ENCODE measurements at regions not wholly inside any gene's neighbourhood (a gene's known extent, or its start where the extent isn't known, plus 50 kb on each side); places are given as distances from the start of the nearest gene placed in this dataset.
"Not testable (repeated sequence)": the region's sequence is repeated elsewhere in the genome, so short reads cannot be mapped to it uniquely, and the experiment has no call there.

GRCh38 chr12:58732894-58733293 lies 187.4 kb downstream of the LRIG3 start:
- Mint-ChIP-seq H3K27me3 (no peaks in the 10 kb centered on the region), H3K36me3 (ENCODE audit: low read depth) (no peaks in the 10 kb centered on the region), H3K27ac (no peak overlapping the region), H3K4me1 (no peaks in the 10 kb centered on the region), H3K4me3 (no peak overlapping the region)
- no peaks in the 10 kb centered on the region for H3K9me3 ChIP-seq (ENCODE audit: control insufficient read depth, low read length, poor library complexity, severe bottlenecking)
- no peak for ATAC-seq
- no peak for DNase-seq

- H3K4me1 Mint-ChIP-seq = no peaks in the 10 kb centered on the region
Measured at GRCh38 chr12:58741226-58741625, 179.1 kb downstream of the LRIG3 start.

GRCh38 chr12:58745348-58746125 lies 174.8 kb downstream of the LRIG3 start:
- H3K27ac Mint-ChIP-seq = no peak overlapping the region
- no peak overlapping the region for H3K4me3 Mint-ChIP-seq
- H3K36me3 Mint-ChIP-seq (ENCODE audit: low read depth) = no peaks in the 10 kb centered on the region
- DNase-seq (no peak), ATAC-seq (no peak)
- H3K9me3 ChIP-seq (ENCODE audit: control insufficient read depth, low read length, poor library complexity, severe bottlenecking) = no peaks in the 10 kb centered on the region
- H3K27me3 Mint-ChIP-seq = no peaks in the 10 kb centered on the region
- no peaks in the 10 kb centered on the region for H3K4me1 Mint-ChIP-seq

More at GRCh38 chr12:58741226-58741625, 179.1 kb downstream of the LRIG3 start:
- H3K4me3 Mint-ChIP-seq = no peak overlapping the region
- DNase-seq (no peak), ATAC-seq (no peak)
- no peaks in the 10 kb centered on the region for H3K9me3 ChIP-seq (ENCODE audit: control insufficient read depth, low read length, poor library complexity, severe bottlenecking)
- H3K27me3 Mint-ChIP-seq = no peaks in the 10 kb centered on the region
- H3K27ac Mint-ChIP-seq = no peak overlapping the region
- no peaks in the 10 kb centered on the region for H3K36me3 Mint-ChIP-seq (ENCODE audit: low read depth)

- no peaks in the 10 kb centered on the region for H3K27me3 Mint-ChIP-seq
- no peak for ATAC-seq
Measured at GRCh38 chr12:58747533-58747932, 172.8 kb downstream of the LRIG3 start.

GRCh38 chr12:58750484-58750883 lies 169.8 kb downstream of the LRIG3 start:
- Mint-ChIP-seq H3K27ac (no peak overlapping the region), H3K27me3 (no peaks in the 10 kb centered on the region), H3K36me3 (ENCODE audit: low read depth) (no peaks in the 10 kb centered on the region), H3K4me1 (no peaks in the 10 kb centered on the region), H3K4me3 (no peak overlapping the region)
- no peak for ATAC-seq
- no peak for DNase-seq
- H3K9me3 ChIP-seq (ENCODE audit: control insufficient read depth, low read length, poor library complexity, severe bottlenecking) = no peaks in the 10 kb centered on the region

More at GRCh38 chr12:58747533-58747932, 172.8 kb downstream of the LRIG3 start:
- Mint-ChIP-seq H3K36me3 (ENCODE audit: low read depth) (no peaks in the 10 kb centered on the region), H3K4me3 (no peak overlapping the region), H3K4me1 (no peaks in the 10 kb centered on the region), H3K27ac (no peak overlapping the region)
- H3K9me3 ChIP-seq (ENCODE audit: control insufficient read depth, low read length, poor library complexity, severe bottlenecking) = no peaks in the 10 kb centered on the region
- no peak for DNase-seq

- H3K27ac Mint-ChIP-seq = no peak overlapping the region
- ATAC-seq = no peak
- no peaks in the 10 kb centered on the region for H3K9me3 ChIP-seq (ENCODE audit: control insufficient read depth, low read length, poor library complexity, severe bottlenecking)
- DNase-seq = no peak
- H3K4me1 Mint-ChIP-seq = no peaks in the 10 kb centered on the region
- H3K27me3 Mint-ChIP-seq = no peaks in the 10 kb centered on the region
- H3K36me3 Mint-ChIP-seq (ENCODE audit: low read depth) = no peaks in the 10 kb centered on the region
- no peak overlapping the region for H3K4me3 Mint-ChIP-seq
Measured at GRCh38 chr12:58757422-58757821, 162.9 kb downstream of the LRIG3 start.

GRCh38 chr12:58759745-58760144 lies 160.6 kb downstream of the LRIG3 start:
- not testable (repeated sequence) for H3K4me1 Mint-ChIP-seq; H3K27ac Mint-ChIP-seq; H3K4me3 Mint-ChIP-seq; H3K36me3 Mint-ChIP-seq (ENCODE audit: low read depth); H3K9me3 ChIP-seq (ENCODE audit: control insufficient read depth, low read length, poor library complexity, severe bottlenecking); ATAC-seq; H3K27me3 Mint-ChIP-seq; DNase-seq

GRCh38 chr12:58761308-58761707 lies 159.0 kb downstream of the LRIG3 start:
- Mint-ChIP-seq H3K4me1 (no peaks in the 10 kb centered on the region), H3K27me3 (no peaks in the 10 kb centered on the region), H3K36me3 (ENCODE audit: low read depth) (no peaks in the 10 kb centered on the region), H3K27ac (no peak overlapping the region), H3K4me3 (no peak overlapping the region)
- no peaks in the 10 kb centered on the region for H3K9me3 ChIP-seq (ENCODE audit: control insufficient read depth, low read length, poor library complexity, severe bottlenecking)
- DNase-seq = no peak
- no peak for ATAC-seq

- H3K27ac Mint-ChIP-seq = no peak overlapping the region
- H3K4me3 Mint-ChIP-seq = no peak overlapping the region
- H3K9me3 ChIP-seq (ENCODE audit: control insufficient read depth, low read length, poor library complexity, severe bottlenecking) = no peaks in the 10 kb centered on the region
- no peak for ATAC-seq
- H3K36me3 Mint-ChIP-seq (ENCODE audit: low read depth) = no peaks in the 10 kb centered on the region
- H3K4me1 Mint-ChIP-seq = no peaks in the 10 kb centered on the region
- no peaks in the 10 kb centered on the region for H3K27me3 Mint-ChIP-seq
- no peak for DNase-seq
Measured at GRCh38 chr12:58764100-58764953, 156.0 kb downstream of the LRIG3 start.

GRCh38 chr12:58765076-58765475 lies 155.2 kb downstream of the LRIG3 start:
- no peak for ATAC-seq
- no peak for DNase-seq
- H3K9me3 ChIP-seq (ENCODE audit: control insufficient read depth, low read length, poor library complexity, severe bottlenecking) = no peaks in the 10 kb centered on the region
- Mint-ChIP-seq H3K27ac (no peak overlapping the region), H3K36me3 (ENCODE audit: low read depth) (no peaks in the 10 kb centered on the region), H3K27me3 (no peaks in the 10 kb centered on the region), H3K4me3 (no peak overlapping the region), H3K4me1 (no peaks in the 10 kb centered on the region)

- Mint-ChIP-seq H3K4me1 (no peaks in the 10 kb centered on the region), H3K27ac (no peak overlapping the region), H3K36me3 (ENCODE audit: low read depth) (no peaks in the 10 kb centered on the region), H3K27me3 (no peaks in the 10 kb centered on the region), H3K4me3 (no peak overlapping the region)
- H3K9me3 ChIP-seq (ENCODE audit: control insufficient read depth, low read length, poor library complexity, severe bottlenecking) = no peaks in the 10 kb centered on the region
- ATAC-seq = no peak
- no peak for DNase-seq
Measured at GRCh38 chr12:58765653-58766512, 154.4 kb downstream of the LRIG3 start.

GRCh38 chr12:58766513-58766870 lies 153.8 kb downstream of the LRIG3 start:
- Mint-ChIP-seq H3K27me3 (no peaks in the 10 kb centered on the region), H3K27ac (no peak overlapping the region), H3K4me3 (no peak overlapping the region), H3K36me3 (ENCODE audit: low read depth) (no peaks in the 10 kb centered on the region), H3K4me1 (no peaks in the 10 kb centered on the region)
- DNase-seq (no peak), ATAC-seq (no peak)
- H3K9me3 ChIP-seq (ENCODE audit: control insufficient read depth, low read length, poor library complexity, severe bottlenecking) = no peaks in the 10 kb centered on the region

GRCh38 chr12:58767496-58767895 lies 152.8 kb downstream of the LRIG3 start:
- Mint-ChIP-seq H3K4me3 (no peak overlapping the region), H3K4me1 (no peaks in the 10 kb centered on the region), H3K27ac (no peak overlapping the region), H3K27me3 (no peaks in the 10 kb centered on the region), H3K36me3 (ENCODE audit: low read depth) (no peaks in the 10 kb centered on the region)
- no peak for DNase-seq
- no peaks in the 10 kb centered on the region for H3K9me3 ChIP-seq (ENCODE audit: control insufficient read depth, low read length, poor library complexity, severe bottlenecking)
- no peak for ATAC-seq
